ENCODE measurements at regions not wholly inside any gene's neighbourhood (a gene's known extent, or its start where the extent isn't known, plus 50 kb on each side); places are given as distances from the start of the nearest gene placed in this dataset.

GRCh38 chr10:9860045-9860444, 1157.6 kb upstream of the CELF2 start:
- peak; percentile 14 for DNase-seq (ENCODE audit: low read depth)
- TF ChIP-seq CTCF (conservative IDR thresholded peaks at IDR 0.05; ENCODE audit: low read depth, low read length): no peak
- H3K4me3 ChIP-seq (ENCODE audit: low read depth, low read length): no peak overlapping the region

GRCh38 chr10:9863559-9864121, 1154.0 kb upstream of the CELF2 start:
- DNase-seq (ENCODE audit: low read depth): no peak
- TF ChIP-seq CTCF (conservative IDR thresholded peaks at IDR 0.05; ENCODE audit: low read depth, low read length): no peak
- H3K4me3 ChIP-seq (ENCODE audit: low read depth, low read length): no peak overlapping the region

- no peak overlapping the region for H3K4me3 ChIP-seq (ENCODE audit: low read depth, low read length)
- DNase-seq (ENCODE audit: low read depth): no peak
- no peak for TF ChIP-seq CTCF (conservative IDR thresholded peaks at IDR 0.05; ENCODE audit: low read depth, low read length)
Observed at GRCh38 chr10:9868499-9868898, 1149.2 kb upstream of the CELF2 start.

- no peak for DNase-seq (ENCODE audit: low read depth)
- no peak for TF ChIP-seq CTCF (conservative IDR thresholded peaks at IDR 0.05; ENCODE audit: low read depth, low read length)
- no peak overlapping the region for H3K4me3 ChIP-seq (ENCODE audit: low read depth, low read length)
Observed at GRCh38 chr10:9869205-9869604, 1148.5 kb upstream of the CELF2 start.

- no peak for DNase-seq (ENCODE audit: low read depth)
- TF ChIP-seq CTCF (conservative IDR thresholded peaks at IDR 0.05; ENCODE audit: low read depth, low read length): no peak
- H3K4me3 ChIP-seq (ENCODE audit: low read depth, low read length): no peak overlapping the region
Observed at GRCh38 chr10:9869606-9870176, 1148.0 kb upstream of the CELF2 start.

- H3K4me3 ChIP-seq (ENCODE audit: low read depth, low read length): no peak overlapping the region
Observed at GRCh38 chr10:9875353-9875752, 1142.3 kb upstream of the CELF2 start.

More at GRCh38 chr10:9875353-9875752, 1142.3 kb upstream of the CELF2 start:
- no peak for DNase-seq (ENCODE audit: low read depth)
- no peak for TF ChIP-seq CTCF (conservative IDR thresholded peaks at IDR 0.05; ENCODE audit: low read depth, low read length)

Data from choroid plexus epithelial cell (primary cell).